ENCODE measurements at regions not wholly inside any gene's neighbourhood (a gene's known extent, or its start where the extent isn't known, plus 50 kb on each side); places are given as distances from the start of the nearest gene placed in this dataset.

GRCh38 chr9:78786794-78787193 is 489.9 kb downstream of the PSAT1 start:
- H3K36me3 Mint-ChIP-seq (ENCODE audit: low read depth) = no peaks in the 10 kb centered on the region
- no peaks in the 10 kb centered on the region for H3K27me3 Mint-ChIP-seq
- peaks cover 5% of the 10 kb centered on the region for H3K9me3 Mint-ChIP-seq
- H3K27ac Mint-ChIP-seq = no peak overlapping the region
- no peak overlapping the region for H3K4me3 Mint-ChIP-seq
- no peaks in the 10 kb centered on the region for H3K4me1 Mint-ChIP-seq (ENCODE audit: low read depth)

- H3K4me3 Mint-ChIP-seq = no peak overlapping the region
- H3K9me3 Mint-ChIP-seq = peaks cover 5% of the 10 kb centered on the region
- H3K36me3 Mint-ChIP-seq (ENCODE audit: low read depth) = no peaks in the 10 kb centered on the region
- no peaks in the 10 kb centered on the region for H3K4me1 Mint-ChIP-seq (ENCODE audit: low read depth)
- H3K27me3 Mint-ChIP-seq = no peaks in the 10 kb centered on the region
- no peak overlapping the region for H3K27ac Mint-ChIP-seq
Measured at GRCh38 chr9:78788101-78788500, 491.2 kb downstream of the PSAT1 start.

GRCh38 chr9:78791779-78792178 is 494.9 kb downstream of the PSAT1 start:
- peaks cover 5% of the 10 kb centered on the region for H3K9me3 Mint-ChIP-seq
- no peaks in the 10 kb centered on the region for H3K36me3 Mint-ChIP-seq (ENCODE audit: low read depth)
- H3K4me3 Mint-ChIP-seq = no peak overlapping the region
- no peaks in the 10 kb centered on the region for H3K27me3 Mint-ChIP-seq
- no peaks in the 10 kb centered on the region for H3K4me1 Mint-ChIP-seq (ENCODE audit: low read depth)
- H3K27ac Mint-ChIP-seq = no peak overlapping the region

- H3K9me3 Mint-ChIP-seq = peaks cover 5% of the 10 kb centered on the region
- no peaks in the 10 kb centered on the region for H3K27me3 Mint-ChIP-seq
- H3K36me3 Mint-ChIP-seq (ENCODE audit: low read depth) = no peaks in the 10 kb centered on the region
- no peak overlapping the region for H3K4me3 Mint-ChIP-seq
- H3K4me1 Mint-ChIP-seq (ENCODE audit: low read depth) = no peaks in the 10 kb centered on the region
- H3K27ac Mint-ChIP-seq = no peak overlapping the region
Measured at GRCh38 chr9:78792745-78793144, 495.8 kb downstream of the PSAT1 start.

- Mint-ChIP-seq H3K27ac (no peak overlapping the region), H3K4me1 (ENCODE audit: low read depth) (no peaks in the 10 kb centered on the region), H3K9me3 (no peaks in the 10 kb centered on the region), H3K36me3 (ENCODE audit: low read depth) (no peaks in the 10 kb centered on the region), H3K27me3 (peaks cover 5% of the 10 kb centered on the region), H3K4me3 (no peak overlapping the region)
Measured at GRCh38 chr9:78805771-78806170, 508.8 kb downstream of the PSAT1 start.

- Mint-ChIP-seq H3K27me3 (peaks cover 5% of the 10 kb centered on the region), H3K4me3 (no peak overlapping the region), H3K9me3 (no peaks in the 10 kb centered on the region), H3K27ac (no peak overlapping the region), H3K4me1 (ENCODE audit: low read depth) (no peaks in the 10 kb centered on the region), H3K36me3 (ENCODE audit: low read depth) (no peaks in the 10 kb centered on the region)
Measured at GRCh38 chr9:78806492-78807160, 509.7 kb downstream of the PSAT1 start.

GRCh38 chr9:78807286-78807685 is 510.4 kb downstream of the PSAT1 start:
- Mint-ChIP-seq H3K27ac (no peak overlapping the region), H3K4me3 (no peak overlapping the region), H3K4me1 (ENCODE audit: low read depth) (no peaks in the 10 kb centered on the region), H3K9me3 (no peaks in the 10 kb centered on the region), H3K36me3 (ENCODE audit: low read depth) (no peaks in the 10 kb centered on the region), H3K27me3 (peaks cover 5% of the 10 kb centered on the region)

- Mint-ChIP-seq H3K9me3 (no peaks in the 10 kb centered on the region), H3K27me3 (peaks cover 5% of the 10 kb centered on the region), H3K27ac (no peak overlapping the region), H3K4me3 (no peak overlapping the region), H3K4me1 (ENCODE audit: low read depth) (no peaks in the 10 kb centered on the region), H3K36me3 (ENCODE audit: low read depth) (no peaks in the 10 kb centered on the region)
Measured at GRCh38 chr9:78808048-78808447, 511.1 kb downstream of the PSAT1 start.

- H3K27ac Mint-ChIP-seq = no peak overlapping the region
- H3K36me3 Mint-ChIP-seq (ENCODE audit: low read depth) = no peaks in the 10 kb centered on the region
- no peaks in the 10 kb centered on the region for H3K9me3 Mint-ChIP-seq
- no peaks in the 10 kb centered on the region for H3K4me1 Mint-ChIP-seq (ENCODE audit: low read depth)
- no peak overlapping the region for H3K4me3 Mint-ChIP-seq
- H3K27me3 Mint-ChIP-seq = peaks cover 5% of the 10 kb centered on the region
Measured at GRCh38 chr9:78811622-78812276, 514.8 kb downstream of the PSAT1 start.

GRCh38 chr9:78812665-78813064 is 515.7 kb downstream of the PSAT1 start:
- Mint-ChIP-seq H3K27me3 (peaks cover 5% of the 10 kb centered on the region), H3K9me3 (no peaks in the 10 kb centered on the region), H3K36me3 (ENCODE audit: low read depth) (no peaks in the 10 kb centered on the region), H3K4me1 (ENCODE audit: low read depth) (no peaks in the 10 kb centered on the region), H3K27ac (no peak overlapping the region), H3K4me3 (no peak overlapping the region)

- Mint-ChIP-seq H3K4me3 (no peak overlapping the region), H3K27me3 (peaks cover 3% of the 10 kb centered on the region), H3K36me3 (ENCODE audit: low read depth) (no peaks in the 10 kb centered on the region), H3K27ac (no peak overlapping the region), H3K9me3 (no peaks in the 10 kb centered on the region), H3K4me1 (ENCODE audit: low read depth) (no peaks in the 10 kb centered on the region)
Measured at GRCh38 chr9:78813602-78814180, 516.8 kb downstream of the PSAT1 start.

- no peak overlapping the region for H3K27ac Mint-ChIP-seq
- peaks cover 5% of the 10 kb centered on the region for H3K4me1 Mint-ChIP-seq (ENCODE audit: low read depth)
- no peaks in the 10 kb centered on the region for H3K27me3 Mint-ChIP-seq
- no peaks in the 10 kb centered on the region for H3K9me3 Mint-ChIP-seq
- no peaks in the 10 kb centered on the region for H3K36me3 Mint-ChIP-seq (ENCODE audit: low read depth)
- H3K4me3 Mint-ChIP-seq = peak overlapping the region; percentile 9
Measured at GRCh38 chr9:78821126-78821822, 524.3 kb downstream of the PSAT1 start.

- Mint-ChIP-seq H3K27ac (no peak overlapping the region), H3K4me1 (ENCODE audit: low read depth) (no peaks in the 10 kb centered on the region), H3K27me3 (no peaks in the 10 kb centered on the region), H3K4me3 (no peak overlapping the region), H3K9me3 (no peaks in the 10 kb centered on the region), H3K36me3 (ENCODE audit: low read depth) (no peaks in the 10 kb centered on the region)
Measured at GRCh38 chr9:78826527-78826926, 529.6 kb downstream of the PSAT1 start.

- H3K36me3 Mint-ChIP-seq (ENCODE audit: low read depth) = no peaks in the 10 kb centered on the region
- no peaks in the 10 kb centered on the region for H3K4me1 Mint-ChIP-seq (ENCODE audit: low read depth)
- no peak overlapping the region for H3K27ac Mint-ChIP-seq
- no peaks in the 10 kb centered on the region for H3K9me3 Mint-ChIP-seq
- H3K4me3 Mint-ChIP-seq = no peak overlapping the region
- no peaks in the 10 kb centered on the region for H3K27me3 Mint-ChIP-seq
Measured at GRCh38 chr9:78828521-78828920, 531.6 kb downstream of the PSAT1 start.

- no peaks in the 10 kb centered on the region for H3K9me3 Mint-ChIP-seq
Measured at GRCh38 chr9:78830301-78830700, 533.4 kb downstream of the PSAT1 start.

More at GRCh38 chr9:78830301-78830700, 533.4 kb downstream of the PSAT1 start:
- no peak overlapping the region for H3K27ac Mint-ChIP-seq
- H3K36me3 Mint-ChIP-seq (ENCODE audit: low read depth) = no peaks in the 10 kb centered on the region
- no peaks in the 10 kb centered on the region for H3K27me3 Mint-ChIP-seq
- no peaks in the 10 kb centered on the region for H3K4me1 Mint-ChIP-seq (ENCODE audit: low read depth)
- no peak overlapping the region for H3K4me3 Mint-ChIP-seq

Data from stimulated activated naive CD8-positive, alpha-beta T cell treated with anti-CD3 and anti-CD28 coated beads, Interleukin-15, Interleukin-2, amounts not matched to agents 100 ng/mL and 50 ng/mL, for 24 hours (primary cell).